GM21576 (cell line): ENCODE measurements at regions not wholly inside any gene's neighbourhood (a gene's known extent, or its start where the extent isn't known, plus 50 kb on each side); places are given as distances from the start of the nearest gene placed in this dataset.
"Not testable (repeated sequence)": the region's sequence is repeated elsewhere in the genome, so short reads cannot be mapped to it uniquely, and the experiment has no call there.

ENCODE experiments used
- ATAC-seq: cut with Tn5 transposase; IDR thresholded peaks from one replicate; pipeline ENCODE4 v1.9.1; 2021; ENCODE audit warnings: mild to moderate bottlenecking, moderate library complexity; ENCODE audit not compliant: unreplicated experiment

DNA sequence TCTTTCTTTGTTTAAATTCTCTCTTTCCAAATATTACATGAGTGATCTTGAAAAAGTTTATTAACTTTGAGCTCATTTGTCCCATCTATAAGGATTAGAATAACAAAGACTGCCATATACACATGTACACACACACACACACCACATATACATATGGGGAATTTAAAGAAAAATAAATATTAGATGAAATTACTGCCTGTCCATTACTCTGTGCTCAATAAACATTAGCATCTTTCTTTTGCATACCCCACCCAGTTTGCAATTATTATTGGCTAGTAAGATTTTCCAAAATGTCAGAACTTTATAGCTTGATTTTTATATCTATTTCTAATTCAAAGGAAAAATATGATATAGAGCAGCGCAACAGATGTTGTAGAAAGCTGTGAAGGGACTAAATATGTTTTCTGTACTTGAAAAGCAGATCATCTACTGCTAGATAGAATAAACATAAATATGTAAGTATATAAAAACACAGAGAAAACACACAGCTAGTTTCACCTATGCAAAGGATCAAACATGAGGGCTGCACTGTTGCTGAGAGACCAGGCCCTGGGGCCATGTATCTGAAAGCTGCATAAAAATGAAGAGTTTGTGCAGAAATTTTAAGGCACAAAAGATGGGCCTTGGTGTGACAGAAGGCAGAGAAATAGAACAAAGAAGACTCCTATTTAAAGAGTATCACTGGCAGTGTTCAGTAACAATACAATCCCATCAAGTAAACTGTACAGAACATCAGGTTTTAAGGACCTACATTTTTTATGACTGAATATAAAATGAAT lies 114.2 kb upstream of the NECTIN3 start:
- no peak for ATAC-seq

GRCh38 chr3:110958313-110959147 lies 113.1 kb upstream of the NECTIN3 start:
- no peak for ATAC-seq

GRCh38 chr3:110965976-110966375 lies 105.6 kb upstream of the NECTIN3 start:
- ATAC-seq = no peak

- no peak for ATAC-seq
Measured at GRCh38 chr3:110966966-110967663, 104.5 kb upstream of the NECTIN3 start.

- ATAC-seq = no peak
Measured at GRCh38 chr3:110968076-110968475, 103.5 kb upstream of the NECTIN3 start.

DNA sequence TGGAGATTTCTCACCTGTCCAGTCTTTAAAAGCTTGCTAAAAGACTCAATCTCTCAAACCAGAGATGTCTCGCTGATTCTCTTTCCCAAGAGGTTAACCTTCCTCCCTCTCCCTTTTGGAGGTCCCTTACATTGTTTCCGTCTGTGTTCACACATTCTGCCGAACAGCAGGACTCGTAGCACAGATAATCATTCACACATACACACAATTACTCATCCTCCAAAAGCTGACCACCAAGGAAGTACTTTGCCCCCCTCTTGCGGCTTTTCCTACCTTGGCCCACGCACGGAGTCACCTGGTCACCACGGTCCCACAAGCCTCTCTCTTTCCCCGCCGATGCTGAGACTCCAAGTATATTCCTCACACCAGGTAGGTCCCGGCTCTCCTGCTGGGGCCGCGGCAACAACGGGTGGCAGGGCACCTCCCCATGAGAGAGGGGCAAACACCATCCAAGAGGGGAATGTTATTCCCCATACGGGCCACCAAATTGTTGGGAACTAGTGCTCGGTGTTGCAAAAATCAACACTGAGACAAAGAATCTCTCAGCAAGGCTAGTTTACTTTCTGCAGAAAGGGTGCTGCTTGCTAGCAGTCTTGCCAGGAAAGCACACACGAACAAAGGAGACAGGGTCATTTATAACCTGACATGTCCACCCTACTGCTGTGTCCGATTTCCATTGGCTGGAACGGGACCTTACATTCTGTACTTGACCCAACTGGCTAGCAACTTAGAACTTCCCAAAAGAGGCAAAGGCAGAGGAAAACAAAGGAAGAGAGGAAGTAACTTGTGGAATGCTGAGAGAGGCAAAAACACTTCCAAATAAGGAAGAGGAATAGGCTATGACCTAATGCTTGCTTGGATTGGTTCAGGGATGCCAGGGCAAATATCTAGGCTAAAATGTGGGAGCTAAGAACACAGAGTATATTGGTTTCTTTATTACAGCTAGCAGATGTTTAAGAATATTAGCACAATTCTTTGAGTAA lies 102.1 kb upstream of the NECTIN3 start:
- ATAC-seq = no peak

GRCh38 chr3:110971010-110971601 lies 100.5 kb upstream of the NECTIN3 start:
- ATAC-seq = no peak

DNA sequence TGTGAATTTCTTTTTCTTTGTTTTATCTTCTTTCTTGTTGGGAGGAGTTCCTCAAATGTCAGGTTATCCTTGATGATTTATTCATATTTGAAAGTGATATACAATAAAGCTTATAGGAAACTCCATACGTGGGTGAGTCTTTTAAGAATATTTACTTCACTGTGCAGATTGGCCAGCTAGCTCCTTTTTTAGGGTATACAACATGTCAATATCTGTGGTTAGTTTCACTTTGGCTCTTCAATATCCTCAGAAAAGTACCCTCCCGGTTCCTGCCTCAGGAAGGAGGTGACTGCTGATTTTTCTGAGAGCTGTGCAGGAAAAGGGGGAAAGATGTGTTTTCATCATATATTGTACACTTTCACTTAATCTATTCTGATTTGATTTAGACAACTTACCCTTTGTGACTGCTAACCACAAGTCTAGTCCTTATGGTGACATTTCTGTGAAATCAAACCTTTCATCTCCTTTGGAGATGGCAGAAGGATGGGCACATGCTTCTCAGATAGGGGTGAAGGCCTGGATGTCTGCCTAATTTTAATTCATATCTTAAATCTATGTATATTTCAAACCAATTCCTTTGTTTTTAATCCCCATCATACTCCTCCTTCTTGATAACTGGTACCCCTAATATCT lies 98.2 kb upstream of the NECTIN3 start:
- no peak for ATAC-seq

GRCh38 chr3:110974902-110975301 lies 96.7 kb upstream of the NECTIN3 start:
- no peak for ATAC-seq

DNA sequence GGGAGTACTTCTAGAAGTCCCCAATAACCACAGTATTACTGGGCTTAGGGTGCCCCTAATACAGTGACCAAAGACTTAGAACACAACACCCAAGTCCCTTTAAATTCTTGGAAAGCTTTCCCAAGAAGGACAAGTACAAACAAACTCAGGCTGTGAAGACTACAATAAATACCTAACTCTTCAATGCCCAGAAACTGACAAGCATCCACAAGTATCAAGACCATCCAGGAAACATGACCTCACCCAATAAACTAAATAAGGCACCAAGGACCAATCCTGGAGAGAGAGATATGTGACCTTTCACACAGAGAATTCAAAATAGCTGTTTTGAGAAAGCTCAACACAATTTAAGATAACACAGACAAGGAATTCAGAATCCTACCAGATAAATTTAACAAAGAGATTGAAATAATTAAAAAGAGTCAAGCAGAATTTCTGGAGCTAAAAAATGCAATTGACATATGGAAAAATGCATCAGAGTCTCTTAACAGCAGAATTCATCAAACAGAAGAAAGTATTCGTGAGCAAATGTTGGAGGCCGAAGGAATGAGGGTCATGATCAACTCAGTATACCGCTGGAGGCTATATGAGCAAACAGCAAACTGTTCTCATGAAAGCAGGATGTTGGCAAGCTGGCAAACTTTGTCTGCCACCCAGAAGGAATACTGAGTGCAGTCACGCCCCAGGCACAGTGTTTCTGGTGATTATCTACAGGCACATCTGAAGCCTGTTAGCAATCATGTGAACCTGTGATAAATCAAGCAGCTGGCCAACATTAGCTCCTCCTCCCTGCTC lies 87.0 kb upstream of the NECTIN3 start:
- ATAC-seq = no peak

DNA sequence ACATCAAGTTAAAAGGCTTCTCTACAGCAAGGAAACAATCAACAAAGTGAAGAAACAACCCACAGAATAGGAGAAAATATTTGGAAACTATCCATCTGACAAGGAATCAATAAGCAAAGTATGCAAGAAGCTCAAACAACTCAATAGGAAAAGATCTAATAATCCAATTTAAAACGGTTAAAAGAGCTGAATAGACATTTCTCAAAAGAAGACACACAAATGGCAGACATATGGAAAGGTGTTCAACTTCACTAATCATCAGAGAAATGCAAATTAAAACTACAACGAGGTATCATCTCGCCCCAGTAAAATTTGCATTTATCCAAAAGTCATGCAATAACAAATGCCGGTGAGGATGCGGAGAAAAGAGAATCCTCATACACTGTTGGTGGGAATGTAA lies 82.2 kb upstream of the NECTIN3 start:
- ATAC-seq = no peak

DNA sequence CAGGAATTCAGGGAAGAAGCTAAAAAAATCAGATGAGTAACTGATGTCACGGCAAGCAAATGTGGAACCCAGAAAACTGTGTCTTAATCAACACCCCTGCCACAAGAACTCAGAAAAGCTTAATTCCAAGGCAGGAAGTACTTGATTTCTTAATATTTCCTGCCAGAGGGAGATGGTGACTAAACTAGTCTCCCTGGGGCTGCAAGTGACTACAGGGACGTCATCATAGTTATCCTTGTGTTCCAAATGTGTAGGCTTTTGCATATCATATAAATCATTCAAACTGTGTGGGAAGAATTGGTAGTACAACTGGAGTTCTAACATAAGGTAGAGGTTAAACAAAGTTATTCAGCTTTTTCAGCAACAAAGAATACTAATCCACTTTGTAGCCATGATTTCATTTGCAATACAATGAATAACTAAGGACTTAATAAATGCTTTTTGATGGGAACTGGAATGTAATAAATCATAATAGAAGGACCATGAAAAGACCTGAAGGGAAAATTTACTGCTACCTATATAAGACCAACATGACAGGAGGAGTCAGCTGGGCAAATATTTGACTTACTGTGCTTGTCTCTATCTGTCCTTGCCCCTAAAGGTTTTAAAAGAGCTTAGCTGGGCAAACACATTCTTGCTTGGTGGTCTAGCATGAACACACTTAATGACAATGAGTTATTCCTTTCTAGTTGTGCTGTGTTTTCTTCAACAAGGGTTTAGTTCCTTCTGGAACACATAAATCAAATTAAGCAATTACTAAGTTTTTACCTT lies 76.0 kb upstream of the NECTIN3 start:
- no peak for ATAC-seq

- ATAC-seq = not testable (repeated sequence)
Measured at GRCh38 chr3:110998766-110999165, 72.8 kb upstream of the NECTIN3 start.

GRCh38 chr3:111006485-111006884 lies 65.1 kb upstream of the NECTIN3 start:
- not testable (repeated sequence) for ATAC-seq

DNA sequence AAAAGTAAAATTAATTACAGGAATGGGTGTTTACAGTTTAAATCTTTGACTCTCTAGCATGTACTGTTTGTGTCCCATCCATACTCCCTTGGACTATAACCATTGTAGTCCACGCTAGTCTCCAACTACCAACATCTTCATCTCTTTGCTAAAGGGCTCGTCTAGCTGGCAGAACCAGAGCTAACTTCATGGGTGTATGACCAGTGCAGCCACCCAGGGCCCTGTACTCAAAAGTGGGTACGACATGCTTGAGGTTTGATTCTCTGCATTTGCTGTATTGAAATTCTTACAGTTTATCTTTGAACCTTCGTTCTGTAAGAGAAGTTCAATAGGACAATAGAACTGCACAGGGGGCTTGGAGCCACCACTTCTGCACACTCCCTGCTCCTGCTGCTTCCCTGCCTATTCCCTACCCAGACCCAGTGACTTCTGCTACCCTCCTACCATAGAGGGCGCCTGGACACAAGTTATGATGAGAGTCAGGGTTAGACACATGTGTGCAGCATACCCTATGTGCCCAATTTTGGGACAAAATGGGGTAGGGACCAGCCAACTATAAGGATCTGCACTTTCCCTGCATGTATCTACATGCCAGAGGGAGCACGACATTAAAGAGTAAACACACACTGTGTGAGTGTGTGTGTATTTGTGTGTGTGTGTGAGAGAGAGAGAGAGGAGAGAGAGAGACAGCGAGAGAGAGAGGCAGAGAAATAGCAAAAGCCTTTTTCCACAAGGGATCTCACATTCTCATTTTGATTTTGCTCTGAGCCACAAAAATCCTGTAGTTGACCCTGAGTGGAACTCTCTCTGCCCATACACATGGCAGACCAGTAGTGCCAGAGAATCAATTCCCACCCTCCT lies 59.0 kb upstream of the NECTIN3 start:
- ATAC-seq = no peak
